Medulla oblongata (tissue), 1 donor: ENCODE measurements at regions not wholly inside any gene's neighbourhood (a gene's known extent, or its start where the extent isn't known, plus 50 kb on each side); places are given as distances from the start of the nearest gene placed in this dataset.

Experiments used
- DNase-seq: peaks from one replicate; pipeline ENCODE4 v3.0.0-alpha.2; 2015; ENCODE audit errors: extremely low spot score

DNA sequence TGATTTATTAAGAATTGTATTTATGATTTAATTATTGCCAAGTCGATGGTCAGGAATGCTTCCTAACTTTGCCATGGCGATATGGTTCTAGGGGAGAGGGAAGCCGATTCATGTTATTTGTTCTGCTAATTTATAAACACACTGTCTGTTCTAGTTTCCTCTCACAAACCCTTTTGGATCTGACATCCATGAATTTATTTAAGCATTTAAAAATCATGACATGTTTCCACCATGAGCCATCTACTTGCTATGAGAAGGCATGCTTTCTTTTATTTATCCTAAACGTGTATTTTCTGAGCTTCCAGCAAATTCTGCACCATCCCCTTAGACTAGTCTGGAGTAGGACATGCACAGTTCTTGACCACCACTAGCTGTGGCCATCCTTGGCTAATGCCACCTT lies 136.6 kb upstream of the STC2 start:
- no peak for DNase-seq

DNA sequence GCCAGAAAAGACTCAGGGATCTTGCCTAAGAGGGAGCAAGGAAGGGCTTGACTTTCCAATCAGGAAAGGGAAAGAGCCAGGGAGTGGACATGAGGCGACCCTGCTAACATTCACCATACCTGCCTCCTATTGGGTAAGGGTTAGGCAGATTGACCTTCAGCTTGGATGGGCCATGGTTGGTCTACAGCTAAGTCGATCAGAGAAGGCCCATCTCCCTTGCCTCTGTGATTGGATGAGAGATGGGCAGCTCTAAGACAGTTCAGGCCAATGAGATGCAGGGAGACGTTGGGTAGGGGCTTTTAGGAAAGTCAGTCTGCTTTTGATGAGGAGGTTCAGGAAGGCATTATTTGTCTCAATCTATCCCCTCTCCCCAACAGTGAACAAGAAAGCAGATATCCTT lies 135.0 kb upstream of the STC2 start:
- no peak for DNase-seq

- no peak for DNase-seq
These were observed 130.8 kb upstream of the STC2 start for GRCh38 chr5:173458828-173459609.

DNA sequence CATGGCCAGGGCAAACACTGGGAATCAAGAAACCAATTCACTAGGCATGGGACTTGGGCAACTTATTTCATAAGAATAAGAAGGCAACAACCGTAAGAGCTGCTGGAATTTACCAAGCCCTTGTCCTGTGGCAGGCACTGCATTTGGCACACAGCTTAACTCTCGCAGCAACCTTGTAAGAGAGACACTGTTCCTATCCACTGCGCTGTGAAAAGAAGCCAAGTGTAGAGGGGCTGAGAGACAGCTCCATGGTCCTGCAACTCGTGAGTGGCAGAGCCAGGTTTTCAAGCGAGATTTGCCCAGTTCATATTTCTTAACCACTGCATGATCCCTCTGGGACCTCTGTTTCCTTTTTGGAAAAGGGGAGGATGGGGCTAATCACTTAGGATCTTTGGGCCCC lies 129.3 kb upstream of the STC2 start:
- peak; percentile 21 for DNase-seq

DNA sequence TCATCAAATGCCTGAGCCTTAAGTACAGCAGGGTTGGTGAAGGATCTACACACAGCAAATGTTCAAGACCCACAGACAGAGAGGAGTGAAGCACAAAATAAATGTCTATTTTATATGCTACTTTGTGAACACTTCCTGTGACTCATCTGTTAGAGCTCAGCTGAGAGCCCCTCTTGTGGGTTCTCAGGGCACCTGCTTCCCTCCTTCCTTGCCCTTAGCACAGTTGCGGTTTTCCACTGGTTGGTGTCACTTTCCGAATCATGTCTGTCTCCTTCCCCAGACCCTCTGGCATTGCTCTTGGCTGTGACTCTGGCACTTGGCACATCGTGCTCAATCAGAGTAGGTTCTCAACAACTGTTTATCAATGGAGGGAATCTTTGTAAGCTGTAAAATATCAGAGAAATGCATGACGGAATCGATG lies 128.5 kb upstream of the STC2 start:
- no peak for DNase-seq

GRCh38 chr5:173456181-173456580 lies 128.0 kb upstream of the STC2 start:
- no peak for DNase-seq

GRCh38 chr5:173455599-173455957 lies 127.4 kb upstream of the STC2 start:
- no peak for DNase-seq

GRCh38 chr5:173454736-173455598 lies 126.8 kb upstream of the STC2 start:
- no peak for DNase-seq

GRCh38 chr5:173454361-173454735 lies 126.1 kb upstream of the STC2 start:
- DNase-seq: no peak

- no peak for DNase-seq
These were observed 125.0 kb upstream of the STC2 start for GRCh38 chr5:173453167-173453566.

- DNase-seq: no peak
These were observed 124.1 kb upstream of the STC2 start for GRCh38 chr5:173452119-173452905.

DNA sequence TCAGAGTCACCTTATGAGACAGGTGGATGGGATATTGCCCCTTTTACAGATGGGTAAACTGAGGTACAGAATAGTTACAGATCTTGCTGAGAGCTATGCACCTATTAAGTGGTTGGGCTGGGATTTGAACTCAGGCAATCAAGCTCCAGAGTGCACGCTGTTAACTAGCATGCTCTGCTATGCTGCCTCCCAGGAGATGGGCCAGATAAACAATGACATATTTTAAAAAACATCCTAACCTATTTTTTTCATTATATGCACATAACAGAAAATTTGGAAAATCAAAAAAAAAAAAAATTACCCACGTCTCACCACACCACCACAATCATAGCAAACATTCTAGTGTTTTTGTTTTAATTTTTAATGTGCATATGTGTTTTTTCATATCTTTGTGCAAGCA lies 123.4 kb upstream of the STC2 start:
- no peak for DNase-seq

GRCh38 chr5:173451031-173451430 lies 122.8 kb upstream of the STC2 start:
- no peak for DNase-seq

- no peak for DNase-seq
These were observed 122.0 kb upstream of the STC2 start for GRCh38 chr5:173450188-173450587.

GRCh38 chr5:173448856-173449255 lies 120.6 kb upstream of the STC2 start:
- no peak for DNase-seq

- DNase-seq: no peak
These were observed 115.8 kb upstream of the STC2 start for GRCh38 chr5:173443971-173444370.

DNA sequence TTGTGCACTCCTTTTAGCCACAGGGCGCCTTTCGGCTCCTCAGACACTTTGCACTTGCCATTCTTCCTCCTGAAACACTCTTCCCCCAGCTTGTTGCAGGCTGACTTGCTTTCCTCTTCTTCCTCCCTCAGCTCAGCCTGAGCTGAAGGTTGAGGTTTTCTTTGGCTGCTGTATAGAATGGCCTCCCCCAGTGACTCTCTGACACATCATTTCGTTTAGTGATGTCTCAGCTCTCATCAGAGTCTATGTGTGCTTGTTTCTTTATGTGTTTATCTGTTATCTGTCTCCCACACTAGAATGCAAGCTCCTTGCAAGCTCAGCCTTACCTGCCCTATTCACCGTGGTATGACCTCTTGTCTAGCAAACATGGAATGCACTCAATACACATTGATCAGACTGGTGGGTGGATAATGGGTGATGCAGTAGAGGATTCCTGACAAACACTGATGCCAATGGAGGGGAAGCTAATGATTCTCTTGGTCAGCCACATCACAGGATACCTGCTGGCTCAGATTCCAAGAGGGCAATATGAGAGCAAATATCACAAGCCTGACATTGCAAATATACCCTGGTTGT lies 112.9 kb upstream of the STC2 start:
- DNase-seq: no peak

GRCh38 chr5:173438951-173439350 lies 110.7 kb upstream of the STC2 start:
- DNase-seq: no peak

GRCh38 chr5:173435447-173435846 lies 107.2 kb upstream of the STC2 start:
- no peak for DNase-seq

DNA sequence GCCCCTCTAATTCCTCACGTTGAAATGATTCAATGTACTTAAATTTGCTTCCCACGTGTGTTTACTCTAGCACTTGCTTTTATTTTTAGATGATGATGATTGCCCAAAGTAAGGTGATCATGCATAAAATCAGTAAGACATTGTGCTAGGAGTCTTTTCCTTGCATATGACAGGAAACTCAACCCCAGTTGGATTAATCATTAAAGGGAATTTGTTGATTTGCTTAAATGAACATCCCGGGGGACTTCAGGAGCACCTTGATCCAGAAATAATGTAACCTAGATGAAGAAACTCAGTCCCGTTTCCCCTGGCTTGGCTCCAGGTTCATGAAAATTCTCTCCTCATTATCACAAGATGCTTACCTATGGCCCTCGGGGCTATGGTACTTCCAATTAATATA lies 106.1 kb upstream of the STC2 start:
- no peak for DNase-seq

DNA sequence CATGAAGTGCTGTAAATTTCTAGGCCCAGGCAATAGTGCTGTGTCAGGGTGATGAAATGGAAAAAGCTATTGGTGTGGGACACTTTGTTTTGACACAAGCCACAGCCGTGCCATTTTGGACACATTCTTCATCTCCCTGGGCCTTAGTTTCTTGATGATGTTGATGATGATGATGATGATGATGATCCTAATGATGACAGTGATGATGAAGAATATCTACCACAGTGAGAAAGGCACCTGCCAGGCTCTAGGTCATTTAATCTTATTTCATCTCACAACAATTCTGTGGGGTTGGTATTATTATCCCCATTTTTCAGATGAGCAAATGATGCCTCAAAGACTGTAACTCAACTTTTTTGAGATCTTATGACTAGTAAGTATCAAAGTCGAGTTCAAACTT lies 102.2 kb upstream of the STC2 start:
- DNase-seq: no peak
